22Rv1 (cell line): ENCODE measurements at regions not wholly inside any gene's neighbourhood (a gene's known extent, or its start where the extent isn't known, plus 50 kb on each side); places are given as distances from the start of the nearest gene placed in this dataset.

Experiments
- H3K27ac ChIP-seq: fragments of 450-650 bp; 2 replicates; pipeline ENCODE4 v1.5.1; 2017
- CTCF ChIP-seq: fragments of 450-650 bp; IDR thresholded peaks from 2 replicates; pipeline ENCODE4 v1.5.1; 2017; ENCODE audit warnings: mild to moderate bottlenecking
- ZFX ChIP-seq: fragments of 450-650 bp; IDR thresholded peaks from 2 replicates; pipeline ENCODE4 v1.6.1; 2017; ENCODE audit warnings: antibody characterized with exemption, borderline replicate concordance

DNA sequence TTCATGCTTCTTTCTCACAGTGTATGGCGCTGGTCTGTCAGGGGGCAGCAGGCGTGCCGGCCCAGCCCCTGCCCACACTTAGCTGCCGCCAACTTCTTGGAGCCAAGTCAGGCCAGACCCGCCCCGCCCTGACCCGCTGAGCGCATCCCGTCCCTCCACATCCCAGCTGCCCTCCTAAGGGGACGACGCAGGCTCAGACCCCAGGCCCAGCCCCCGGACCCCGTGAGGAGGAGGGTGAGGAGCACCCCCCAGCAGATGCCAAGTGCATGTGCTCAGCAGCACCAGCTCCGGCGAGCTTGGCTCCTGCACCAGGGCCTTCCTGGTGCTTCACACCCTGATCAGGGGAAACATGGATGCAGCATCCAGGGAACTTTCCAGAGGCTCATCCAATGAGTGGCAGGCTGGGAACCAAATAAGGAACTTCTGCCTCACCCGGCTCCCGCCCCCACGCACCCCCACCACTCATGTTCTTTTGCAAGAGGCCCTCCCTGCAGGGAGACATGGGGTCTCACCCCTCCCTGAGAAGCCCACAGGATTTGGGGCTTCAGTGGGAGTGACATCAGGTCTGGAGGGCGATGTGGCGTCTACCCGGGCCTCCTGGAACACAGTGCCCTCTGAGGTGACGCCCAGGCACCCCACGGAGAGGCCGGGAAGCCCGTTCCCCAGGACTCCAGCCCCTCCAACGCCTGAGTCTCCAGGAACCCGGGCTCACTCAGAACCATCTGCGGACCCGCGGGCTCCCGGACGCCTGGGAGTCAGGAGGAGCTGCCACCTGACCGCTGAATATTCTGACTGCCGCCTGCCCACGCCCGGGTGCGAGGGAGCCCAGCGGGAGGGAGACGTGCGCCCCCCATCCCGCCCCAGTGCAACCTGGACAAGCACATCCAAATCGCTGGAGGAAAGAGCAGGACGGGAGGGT lies 70.0 kb upstream of the GALNT9 start:
- TF ChIP-seq ZFX: no peak
- no peak for TF ChIP-seq CTCF

DNA sequence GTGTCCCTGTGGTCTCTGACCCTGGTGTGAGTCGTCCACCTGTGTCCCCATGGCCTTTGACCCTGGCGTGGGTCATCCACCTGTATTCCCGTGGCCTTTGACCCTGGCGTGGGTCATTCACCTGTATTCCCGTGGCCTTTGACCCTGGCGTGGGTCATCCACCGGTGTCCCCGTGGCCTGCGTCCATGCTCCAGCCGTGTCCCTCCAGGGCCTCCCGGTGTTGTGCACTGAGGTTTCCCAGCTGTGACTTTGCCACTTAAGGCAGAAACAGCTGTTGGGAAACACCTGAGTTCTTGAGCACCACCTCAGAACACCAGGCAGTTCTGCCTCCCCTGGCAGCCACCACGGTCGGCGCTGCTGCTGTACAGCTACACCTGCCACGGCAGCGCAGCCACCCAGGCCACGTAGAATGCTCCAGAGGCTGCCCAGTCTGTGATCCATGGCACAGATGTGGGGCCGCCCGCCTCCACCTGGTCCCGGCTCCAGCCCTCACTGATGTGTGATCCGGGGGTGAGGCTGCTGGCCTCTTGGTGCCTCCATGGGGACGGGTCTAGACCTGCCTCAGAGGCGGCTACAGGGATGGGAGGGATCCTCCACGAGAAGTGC lies 69.1 kb upstream of the GALNT9 start:
- no peak overlapping the region for H3K27ac ChIP-seq
- TF ChIP-seq ZFX (no peak), CTCF (no peak)

More for the DNA sequence above, 70.0 kb upstream of the GALNT9 start:
- no peak overlapping the region for H3K27ac ChIP-seq

- no peak overlapping the region for H3K27ac ChIP-seq
- TF ChIP-seq ZFX (no peak), CTCF (no peak)
These were observed 68.6 kb upstream of the GALNT9 start for GRCh38 chr12:132397934-132398385.

DNA sequence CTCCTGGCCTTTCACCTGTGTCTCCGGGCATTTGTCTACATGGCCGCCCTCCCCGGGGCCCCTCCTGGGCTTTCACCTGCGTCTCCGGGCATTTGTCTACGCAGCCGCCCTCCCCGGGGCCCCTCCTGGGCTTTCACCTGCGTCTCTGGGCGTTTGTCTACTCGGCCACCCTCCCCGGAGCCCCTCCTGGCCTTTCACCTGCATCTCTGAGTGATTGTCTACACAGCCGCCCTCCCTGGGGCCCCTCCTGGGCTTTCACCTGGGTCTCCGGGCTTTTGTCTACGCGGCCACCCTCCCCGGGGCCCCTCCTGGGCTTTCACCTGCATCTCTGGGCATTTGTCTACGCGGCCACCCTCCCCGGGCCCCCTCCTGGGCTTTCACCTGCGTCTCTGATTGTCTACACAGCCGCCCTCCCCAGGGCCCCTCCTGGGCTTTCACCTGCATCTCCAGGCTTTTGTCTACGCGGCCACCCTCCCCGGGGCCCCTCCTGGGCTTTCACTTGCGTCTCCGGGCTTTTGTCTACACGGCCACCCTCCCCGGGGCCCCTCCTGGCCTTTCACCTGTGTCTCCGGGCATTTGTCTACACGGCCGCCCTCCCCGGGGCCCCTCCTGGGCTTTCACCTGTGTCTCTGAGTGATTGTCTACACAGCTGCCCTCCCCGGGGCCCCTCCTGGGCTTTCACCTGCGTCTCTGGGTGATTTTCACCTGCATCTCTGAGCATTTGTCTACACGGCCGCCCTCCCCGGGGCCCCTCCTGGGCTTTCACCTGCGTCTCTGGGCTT lies 68.0 kb upstream of the GALNT9 start:
- TF ChIP-seq CTCF (no peak), ZFX (no peak)

GRCh38 chr12:132396657-132397056 lies 67.3 kb upstream of the GALNT9 start:
- no peak for TF ChIP-seq ZFX
- no peak for TF ChIP-seq CTCF

More for the DNA sequence above, 68.0 kb upstream of the GALNT9 start:
- no peak overlapping the region for H3K27ac ChIP-seq

DNA sequence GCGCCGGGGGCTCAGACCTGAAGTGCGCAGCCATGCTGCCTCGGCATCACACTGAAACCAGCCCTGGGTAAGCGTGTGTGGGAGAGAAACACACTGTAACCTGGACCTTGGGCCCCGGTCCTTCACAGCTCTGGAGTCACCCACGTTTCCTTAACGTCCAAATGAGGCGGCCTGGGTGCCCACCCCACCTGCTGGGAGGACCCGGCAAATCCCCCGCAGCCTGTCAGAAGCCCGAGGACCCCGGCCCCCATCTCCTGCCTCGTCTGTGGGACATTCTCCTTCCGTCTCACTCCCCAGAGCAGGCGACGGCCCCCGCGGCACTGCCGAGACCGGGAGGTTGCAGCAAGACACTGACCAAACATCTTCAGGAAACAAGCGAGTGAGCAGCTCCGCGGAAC lies 66.5 kb upstream of the GALNT9 start:
- H3K27ac ChIP-seq: no peak overlapping the region
- no peak for TF ChIP-seq ZFX
- no peak for TF ChIP-seq CTCF

More at GRCh38 chr12:132396657-132397056, 67.3 kb upstream of the GALNT9 start:
- no peak overlapping the region for H3K27ac ChIP-seq
